ENCODE measurements at regions not wholly inside any gene's neighbourhood (a gene's known extent, or its start where the extent isn't known, plus 50 kb on each side); places are given as distances from the start of the nearest gene placed in this dataset.

DNA sequence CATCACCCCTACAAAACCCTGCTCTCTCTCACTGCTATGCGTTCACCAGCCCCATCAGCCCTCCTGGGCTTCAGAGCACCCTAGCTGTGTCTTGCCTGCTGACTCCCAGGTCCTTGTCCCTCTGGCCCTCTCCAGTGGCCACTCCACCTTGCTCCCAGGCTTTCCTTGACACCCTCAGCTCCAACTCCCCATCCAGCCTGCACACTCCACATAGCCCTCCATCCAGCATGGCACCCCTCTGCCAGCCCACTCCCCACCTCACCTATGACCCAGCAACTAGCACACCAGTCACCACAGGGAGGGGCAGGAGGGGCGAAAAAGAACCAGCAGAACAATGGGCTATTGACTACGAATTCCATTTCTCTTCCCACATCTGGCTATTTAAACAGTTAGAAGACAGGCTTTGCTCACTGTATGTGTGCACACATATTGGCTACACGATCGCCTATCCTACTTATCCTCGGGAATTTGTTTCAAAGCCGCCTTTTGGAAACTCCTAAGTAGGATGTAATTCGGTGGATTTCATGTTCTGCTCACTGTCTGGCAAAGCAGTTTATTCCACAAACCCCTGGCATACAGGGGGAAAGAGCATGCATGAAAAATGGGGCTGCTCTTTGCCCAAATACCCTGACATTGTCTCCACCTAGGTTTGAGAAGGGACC lies 195.3 kb downstream of the SMAD2 start:
- DNase-seq (ENCODE audit: low read depth in 1 of 2, low spot score in 1 of 2), result no peak
- TF ChIP-seq, protein P1, sequence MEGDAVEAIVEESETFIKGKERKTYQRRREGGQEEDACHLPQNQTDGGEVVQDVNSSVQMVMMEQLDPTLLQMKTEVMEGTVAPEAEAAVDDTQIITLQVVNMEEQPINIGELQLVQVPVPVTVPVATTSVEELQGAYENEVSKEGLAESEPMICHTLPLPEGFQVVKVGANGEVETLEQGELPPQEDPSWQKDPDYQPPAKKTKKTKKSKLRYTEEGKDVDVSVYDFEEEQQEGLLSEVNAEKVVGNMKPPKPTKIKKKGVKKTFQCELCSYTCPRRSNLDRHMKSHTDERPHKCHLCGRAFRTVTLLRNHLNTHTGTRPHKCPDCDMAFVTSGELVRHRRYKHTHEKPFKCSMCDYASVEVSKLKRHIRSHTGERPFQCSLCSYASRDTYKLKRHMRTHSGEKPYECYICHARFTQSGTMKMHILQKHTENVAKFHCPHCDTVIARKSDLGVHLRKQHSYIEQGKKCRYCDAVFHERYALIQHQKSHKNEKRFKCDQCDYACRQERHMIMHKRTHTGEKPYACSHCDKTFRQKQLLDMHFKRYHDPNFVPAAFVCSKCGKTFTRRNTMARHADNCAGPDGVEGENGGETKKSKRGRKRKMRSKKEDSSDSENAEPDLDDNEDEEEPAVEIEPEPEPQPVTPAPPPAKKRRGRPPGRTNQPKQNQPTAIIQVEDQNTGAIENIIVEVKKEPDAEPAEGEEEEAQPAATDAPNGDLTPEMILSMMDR (IDR thresholded peaks at IDR 0.05; ENCODE audit: low read depth, low read length), result no peak
- Histone ChIP-seq H3K4me3 (no peak overlapping the region), H3K9me3 (ENCODE audit: low read depth) (no peaks in the 10 kb centered on the region), H3K27ac (no peak overlapping the region), H3K4me1 (ENCODE audit: low read depth) (no peaks in the 10 kb centered on the region), H3K36me3 (no peaks in the 10 kb centered on the region), H3K27me3 (no peaks in the 10 kb centered on the region)

DNA sequence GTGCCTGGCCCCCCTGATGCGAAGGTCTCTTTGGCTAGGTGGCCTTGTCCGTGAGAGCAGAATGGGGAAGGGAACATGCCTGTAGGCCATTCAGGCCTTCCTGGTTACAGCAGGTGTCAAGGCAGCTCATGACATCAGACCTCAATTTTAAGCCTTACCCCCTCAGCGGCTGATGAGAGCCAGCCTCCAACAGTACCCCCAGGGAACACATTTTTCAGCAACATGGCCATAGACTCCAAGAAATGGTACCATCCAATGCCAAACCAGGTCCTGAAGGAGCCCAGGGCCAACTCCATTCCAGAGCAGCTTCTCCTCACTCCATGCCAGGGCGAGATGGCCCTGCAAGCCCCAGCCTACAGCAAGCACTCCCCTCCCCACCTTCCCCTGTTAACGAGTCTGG lies 199.2 kb downstream of the SMAD2 start:
- Histone ChIP-seq H3K27ac (no peak overlapping the region), H3K4me3 (no peak overlapping the region), H3K9me3 (ENCODE audit: low read depth) (no peaks in the 10 kb centered on the region), H3K36me3 (no peaks in the 10 kb centered on the region), H3K27me3 (no peaks in the 10 kb centered on the region), H3K4me1 (ENCODE audit: low read depth) (no peaks in the 10 kb centered on the region)
- TF ChIP-seq, protein P1 (IDR thresholded peaks at IDR 0.05; ENCODE audit: low read depth, low read length), result no peak
- no peak for DNase-seq (ENCODE audit: low read depth in 1 of 2, low spot score in 1 of 2)

DNA sequence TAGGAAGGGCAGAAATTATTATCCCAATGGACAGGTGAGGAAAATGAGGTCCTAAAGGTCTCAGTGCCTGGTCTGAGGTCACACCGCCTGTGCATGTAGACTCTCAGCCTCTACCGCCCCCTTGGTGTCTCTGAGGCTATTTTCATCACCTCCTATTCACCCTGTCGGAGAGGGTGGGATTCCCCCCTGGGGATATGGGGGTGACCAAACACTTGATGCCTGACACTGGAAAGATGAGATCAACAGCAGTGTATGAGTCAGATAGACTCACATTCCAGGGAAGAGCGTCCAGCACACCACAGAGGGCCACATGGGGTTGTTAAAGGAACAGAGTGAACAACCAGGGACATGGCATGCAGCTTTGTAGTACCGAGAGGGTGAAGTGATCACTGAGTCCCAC lies 199.7 kb downstream of the SMAD2 start:
- Histone ChIP-seq H3K36me3 (no peaks in the 10 kb centered on the region), H3K4me3 (no peak overlapping the region), H3K27ac (no peak overlapping the region), H3K27me3 (no peaks in the 10 kb centered on the region), H3K9me3 (ENCODE audit: low read depth) (no peaks in the 10 kb centered on the region), H3K4me1 (ENCODE audit: low read depth) (no peaks in the 10 kb centered on the region)
- DNase-seq (ENCODE audit: low read depth in 1 of 2, low spot score in 1 of 2), result no peak
- TF ChIP-seq, protein P1 (IDR thresholded peaks at IDR 0.05; ENCODE audit: low read depth, low read length), result no peak

DNA sequence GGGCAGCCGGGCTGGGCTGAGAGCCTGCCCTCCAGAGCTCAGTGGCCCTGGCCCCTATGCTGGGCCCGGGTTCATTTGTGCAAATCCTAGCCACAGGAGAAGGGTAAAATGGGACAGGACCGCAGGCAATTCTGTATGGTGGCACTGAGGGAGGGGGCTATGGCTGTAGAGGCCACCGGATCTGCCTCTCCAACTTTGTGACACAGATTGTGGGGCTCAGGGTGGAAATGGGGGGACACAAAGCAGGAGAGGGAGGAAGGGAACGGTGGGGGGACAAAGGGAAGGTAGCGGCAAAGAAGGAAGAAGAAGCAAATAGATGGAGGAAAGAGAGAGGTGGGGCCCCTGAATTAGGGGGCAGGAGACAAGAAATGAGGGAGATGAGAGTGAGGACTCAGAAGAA lies 201.1 kb downstream of the SMAD2 start:
- Histone ChIP-seq H3K4me1 (ENCODE audit: low read depth) (no peaks in the 10 kb centered on the region), H3K27ac (no peak overlapping the region), H3K36me3 (no peaks in the 10 kb centered on the region), H3K4me3 (no peak overlapping the region), H3K27me3 (no peaks in the 10 kb centered on the region), H3K9me3 (ENCODE audit: low read depth) (no peaks in the 10 kb centered on the region)
- DNase-seq (ENCODE audit: low read depth in 1 of 2, low spot score in 1 of 2), result no peak
- TF ChIP-seq, protein P1 (IDR thresholded peaks at IDR 0.05; ENCODE audit: low read depth, low read length), result no peak

DNA sequence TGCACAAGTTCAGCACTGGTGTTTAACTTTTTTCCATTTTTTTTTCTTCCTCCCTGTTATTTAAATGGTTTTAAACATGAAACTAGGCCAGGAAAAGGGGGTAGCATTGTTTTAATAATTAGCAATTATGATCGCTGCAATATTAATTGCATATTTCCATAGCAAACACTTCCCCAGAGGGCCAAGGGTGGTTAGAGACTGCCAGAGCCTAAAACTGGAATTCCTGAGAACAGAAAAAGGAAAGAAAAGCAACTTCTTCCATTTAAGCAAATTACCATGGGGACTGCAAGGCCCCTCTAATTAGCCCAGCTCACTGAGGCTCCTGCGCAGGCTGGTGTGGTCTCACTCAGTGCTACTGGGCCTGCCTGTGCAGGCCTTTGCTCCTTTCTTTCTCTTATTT lies 201.5 kb downstream of the SMAD2 start:
- Histone ChIP-seq H3K36me3 (no peaks in the 10 kb centered on the region), H3K27me3 (no peaks in the 10 kb centered on the region), H3K4me3 (no peak overlapping the region), H3K4me1 (ENCODE audit: low read depth) (no peaks in the 10 kb centered on the region), H3K27ac (no peak overlapping the region), H3K9me3 (ENCODE audit: low read depth) (no peaks in the 10 kb centered on the region)
- no peak for DNase-seq (ENCODE audit: low read depth in 1 of 2, low spot score in 1 of 2)
- TF ChIP-seq, protein P1 (IDR thresholded peaks at IDR 0.05; ENCODE audit: low read depth, low read length), result no peak
